BJ (cell line): ENCODE measurements at regions not wholly inside any gene's neighbourhood (a gene's known extent, or its start where the extent isn't known, plus 50 kb on each side); places are given as distances from the start of the nearest gene placed in this dataset.
A peak's percentile ranks its signal among the peaks of the same experiment; 100 is the strongest.
"Not testable (repeated sequence)": the region's sequence is repeated elsewhere in the genome, so short reads cannot be mapped to it uniquely, and the experiment has no call there.

Experiments used
- CTCF ChIA-PET: fragments of 350-600 bp; formaldehyde crosslinking; extraction: SDS; loops from one replicate; lab custom pipeline; 2021; ENCODE audit warnings: antibody characterized with exemption, inconsistent platforms; lab: Yijun Ruan, JAX
- POLR2A ChIA-PET: fragments of 300-600 bp; sonication (Branson Sonifier 250); formaldehyde crosslinking; extraction: SDS; loops from one replicate; lab custom pipeline; 2021; ENCODE audit warnings: antibody characterized with exemption; lab: Charles Lee
- DNase-seq: peaks from one replicate; pipeline ENCODE4 v3.0.0-alpha.2; 2011; ENCODE audit warnings: low read depth
- H3K27me3 ChIP-seq: 2 replicates; pipeline ENCODE4 v1.6.0; 2011; ENCODE audit warnings: low read length; ENCODE audit not compliant: control insufficient read depth, insufficient read depth
- H3K36me3 ChIP-seq: 2 replicates; pipeline ENCODE4 v1.5.1; 2011; ENCODE audit warnings: low read length; ENCODE audit not compliant: control insufficient read depth, insufficient read depth
- H3K4me3 ChIP-seq: 2 replicates; pipeline ENCODE4 v1.5.1; 2011; ENCODE audit warnings: low read depth, mild to moderate bottlenecking, control low read depth, low read length
- CTCF ChIP-seq: IDR thresholded peaks from 2 replicates; pipeline ENCODE4 v1.5.1; 2011; ENCODE audit warnings: low read depth, mild to moderate bottlenecking, control low read depth, inconsistent platforms, low read length, moderate library complexity; ENCODE audit not compliant: insufficient read depth

GRCh38 chr12:30296486-30296885 is 399.2 kb downstream of the IPO8 start:
- CTCF ChIA-PET = interaction anchor here (0.5 kb wide), 1 partner anchor 512 kb away, joined by 4 read pairs; no protein-coding TSS in a partner anchor
- POLR2A ChIA-PET = no interaction called here

GRCh38 chr12:30286345-30286926 is 409.2 kb downstream of the IPO8 start:
- Histone ChIP-seq H3K4me3 (no peak overlapping the region), H3K36me3 (no peaks in the 10 kb centered on the region), H3K27me3 (no peaks in the 10 kb centered on the region)
- TF ChIP-seq CTCF = peak; percentile 52
- ChIA-PET CTCF (no interaction called here), POLR2A (no interaction called here)
- DNase-seq = no peak

More at GRCh38 chr12:30296486-30296885, 399.2 kb downstream of the IPO8 start:
- no peaks in the 10 kb centered on the region for H3K36me3 ChIP-seq
- no peak overlapping the region for H3K4me3 ChIP-seq
- no peak for TF ChIP-seq CTCF
- DNase-seq = no peak
- H3K27me3 ChIP-seq = no peaks in the 10 kb centered on the region

- no peak for TF ChIP-seq CTCF
- POLR2A ChIA-PET = no interaction called here
- no peaks in the 10 kb centered on the region for H3K36me3 ChIP-seq
- no peak for DNase-seq
- no peak overlapping the region for H3K4me3 ChIP-seq
- CTCF ChIA-PET = no interaction called here
- no peaks in the 10 kb centered on the region for H3K27me3 ChIP-seq
Observed at GRCh38 chr12:30278401-30278800, 417.3 kb downstream of the IPO8 start.

GRCh38 chr12:30272515-30272914 is 423.2 kb downstream of the IPO8 start:
- CTCF ChIA-PET, POLR2A ChIA-PET, DNase-seq, H3K36me3 ChIP-seq, H3K27me3 ChIP-seq, H3K4me3 ChIP-seq: not testable (repeated sequence)

GRCh38 chr12:30269496-30269895 is 426.2 kb downstream of the IPO8 start:
- TF ChIP-seq CTCF = no peak
- no peaks in the 10 kb centered on the region for H3K36me3 ChIP-seq
- H3K4me3 ChIP-seq = no peak overlapping the region
- DNase-seq = no peak
- H3K27me3 ChIP-seq = no peaks in the 10 kb centered on the region
- ChIA-PET CTCF (no interaction called here), POLR2A (no interaction called here)

- POLR2A ChIA-PET = no interaction called here
- DNase-seq = no peak
- no peaks in the 10 kb centered on the region for H3K36me3 ChIP-seq
Observed at GRCh38 chr12:30268041-30268440, 427.6 kb downstream of the IPO8 start.

More at GRCh38 chr12:30268041-30268440, 427.6 kb downstream of the IPO8 start:
- H3K4me3 ChIP-seq = no peak overlapping the region
- H3K27me3 ChIP-seq = no peaks in the 10 kb centered on the region
- TF ChIP-seq CTCF = no peak
- CTCF ChIA-PET = interaction anchor here (1.1 kb wide), 1 partner anchor 49 kb away, joined by 3 read pairs; no protein-coding TSS in a partner anchor
